Dermis microvascular lymphatic vessel endothelial cell (primary cell): ENCODE measurements at regions not wholly inside any gene's neighbourhood (a gene's known extent, or its start where the extent isn't known, plus 50 kb on each side); places are given as distances from the start of the nearest gene placed in this dataset.

Experiments used
- DNase-seq, 2 donors: peaks; one replicate each; pipeline versions ENCODE4 v3.0.0 to v3.0.0-alpha.2; 2010; ENCODE audit warnings: low read depth in 2 of 2

DNA sequence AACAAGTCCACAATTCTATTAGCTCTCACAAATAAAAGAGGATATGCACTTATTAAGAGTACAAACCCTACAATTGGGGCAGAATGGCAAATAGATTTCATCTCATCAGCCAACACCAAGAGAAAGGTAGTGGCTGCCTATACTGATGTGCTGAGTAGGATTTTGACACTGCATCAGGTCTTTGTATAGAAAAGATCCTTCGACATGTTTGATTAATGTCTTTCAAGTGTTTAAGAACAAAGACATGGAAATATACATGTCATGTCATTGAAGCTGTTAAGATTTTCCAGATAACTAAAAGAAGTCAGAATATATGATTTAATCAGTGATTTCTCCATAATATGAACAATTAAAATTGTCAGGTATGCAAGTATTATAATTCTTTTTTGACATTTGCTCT is 238.7 kb upstream of the GRAMD2B start:
- DNase-seq = no peak

DNA sequence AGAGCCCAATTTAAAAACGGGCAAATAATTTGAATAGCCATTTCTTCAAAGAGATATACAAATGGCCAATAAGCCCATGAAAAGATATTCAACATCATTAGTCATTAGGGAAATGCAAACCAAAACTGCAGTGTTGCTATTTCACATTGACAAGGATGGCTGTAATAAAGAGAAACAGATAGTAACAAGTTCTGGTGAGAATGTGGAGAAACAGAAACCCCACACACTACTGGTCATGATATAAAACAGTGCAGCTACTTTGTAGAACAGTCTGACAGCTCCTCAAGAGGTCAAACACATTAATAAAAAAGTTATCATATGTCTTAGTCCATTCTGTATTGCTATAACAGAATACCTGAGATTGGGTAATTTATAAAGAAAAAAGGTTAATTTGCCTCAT is 237.0 kb upstream of the GRAMD2B start:
- DNase-seq = no peak

DNA sequence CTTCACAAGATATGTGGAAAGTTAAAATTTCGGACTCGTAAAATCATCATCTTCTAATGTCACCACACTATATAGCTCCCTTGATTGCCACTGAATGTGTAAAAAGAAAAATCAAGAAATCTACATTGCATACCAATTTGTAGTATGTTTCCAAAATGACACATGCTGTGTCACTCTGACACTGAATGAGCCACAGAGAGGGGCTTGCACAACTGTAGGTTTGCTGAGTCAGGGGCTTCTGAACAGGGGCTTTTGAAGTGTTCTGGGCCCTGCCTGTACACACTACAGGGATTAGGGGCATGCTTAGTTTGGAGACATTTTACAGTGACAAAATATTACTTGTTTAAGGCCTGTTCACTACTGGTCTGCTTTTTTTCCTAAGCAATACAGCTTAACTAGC is 234.4 kb upstream of the GRAMD2B start:
- DNase-seq = no peak

- DNase-seq = no peak
These were observed 234.0 kb upstream of the GRAMD2B start for GRCh38 chr5:126189231-126189630.

GRCh38 chr5:126189862-126190261 is 233.3 kb upstream of the GRAMD2B start:
- no peak for DNase-seq

GRCh38 chr5:126192226-126192625 is 231.0 kb upstream of the GRAMD2B start:
- no peak for DNase-seq

- DNase-seq = no peak
These were observed 227.7 kb upstream of the GRAMD2B start for GRCh38 chr5:126195410-126196100.

GRCh38 chr5:126198531-126198930 is 224.7 kb upstream of the GRAMD2B start:
- DNase-seq = no peak

DNA sequence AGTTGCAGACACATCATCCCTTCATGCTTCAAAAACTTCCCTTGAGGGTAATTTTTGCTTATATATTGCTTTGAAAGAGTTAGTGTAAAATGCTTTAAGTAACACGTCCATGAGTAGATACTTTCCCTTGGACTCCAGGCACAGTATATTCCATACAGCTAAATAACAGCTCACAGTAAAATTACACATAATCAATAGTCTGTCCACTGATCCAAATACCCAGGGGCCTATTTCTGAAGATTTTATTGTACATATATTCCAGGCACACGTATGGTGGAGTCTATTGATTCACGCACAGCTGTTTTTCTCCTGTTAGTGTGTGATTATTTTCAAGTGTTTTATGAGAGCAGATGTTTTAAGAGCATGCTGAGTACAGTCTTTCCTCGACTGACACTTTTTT is 223.7 kb upstream of the GRAMD2B start:
- DNase-seq = no peak

DNA sequence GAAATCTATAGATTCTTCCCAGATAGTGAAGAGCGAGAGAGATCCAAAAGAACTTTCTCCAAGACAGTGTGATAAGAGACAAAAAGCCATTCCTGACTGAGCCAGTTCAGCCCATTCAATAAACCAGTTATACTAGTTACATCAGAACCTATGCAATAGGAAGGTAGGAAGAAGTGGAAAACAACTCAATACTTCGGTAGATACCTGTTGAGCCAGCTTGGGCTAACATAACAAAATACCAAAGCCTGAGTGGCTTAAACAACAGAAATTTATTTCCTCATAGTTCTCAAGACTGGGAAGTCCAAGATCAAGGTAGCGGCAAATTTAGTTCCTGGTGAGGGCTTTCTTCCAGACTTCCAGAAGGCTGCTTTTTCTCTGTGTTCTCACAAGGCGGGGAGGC is 214.5 kb upstream of the GRAMD2B start:
- DNase-seq = no peak

DNA sequence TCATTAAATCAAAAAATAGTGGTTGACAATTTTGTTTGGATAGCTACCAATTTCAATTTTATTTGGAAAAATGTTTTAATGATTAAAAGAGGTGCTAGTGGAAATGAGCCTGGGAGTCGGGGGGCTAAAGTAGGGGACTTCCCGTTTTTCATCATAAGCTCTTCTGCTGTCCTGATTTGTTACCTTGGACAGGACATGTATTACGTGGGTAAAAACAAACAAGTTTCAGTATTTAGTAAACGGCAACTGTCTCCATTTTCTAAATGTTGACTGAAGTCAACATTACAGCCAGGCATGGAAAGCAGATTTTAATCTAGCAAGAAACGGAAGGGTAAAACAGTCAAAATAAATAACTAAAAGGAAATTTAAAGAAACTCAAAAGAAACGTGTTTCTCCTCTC is 212.3 kb upstream of the GRAMD2B start:
- DNase-seq = no peak

DNA sequence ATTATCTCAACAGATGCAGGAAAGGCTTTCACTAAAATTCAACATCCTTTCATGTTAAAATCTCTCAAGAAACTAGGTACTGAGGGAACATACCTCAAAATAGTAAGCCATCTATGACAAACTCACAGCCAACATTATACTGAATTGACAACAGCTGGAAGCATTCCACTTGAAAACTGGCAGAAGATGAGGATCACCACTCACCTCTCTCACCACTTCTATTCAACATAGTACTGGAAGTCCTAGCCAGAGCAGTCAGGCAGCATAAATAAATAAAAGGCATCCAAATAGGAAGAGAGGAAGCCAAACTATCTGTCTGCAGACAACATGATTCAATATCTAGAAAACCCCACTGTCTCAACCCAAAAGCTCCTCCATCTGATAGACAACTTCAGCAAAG is 203.6 kb upstream of the GRAMD2B start:
- DNase-seq = no peak

GRCh38 chr5:126220725-126221124 is 202.5 kb upstream of the GRAMD2B start:
- no peak for DNase-seq

DNA sequence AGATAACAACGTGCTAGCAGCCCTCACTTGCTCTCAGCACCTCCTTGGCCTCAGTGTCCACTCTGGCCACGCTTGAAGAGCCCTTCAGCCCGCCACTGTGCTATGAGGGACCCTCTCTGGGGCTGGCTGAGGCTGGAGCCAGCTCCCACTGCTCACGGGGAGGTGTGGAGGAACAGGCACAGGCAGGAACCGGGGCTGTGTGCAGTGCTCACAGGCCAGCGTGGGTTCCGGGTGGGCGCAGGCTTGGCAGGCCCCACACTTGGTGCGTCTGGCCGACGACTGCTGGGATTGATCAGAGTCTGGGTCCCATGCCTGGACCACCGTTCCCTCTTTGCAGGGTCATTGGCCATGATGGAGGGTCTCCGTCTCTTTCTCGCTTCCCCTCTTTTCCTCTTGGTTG is 194.3 kb upstream of the GRAMD2B start:
- DNase-seq = no peak

DNA sequence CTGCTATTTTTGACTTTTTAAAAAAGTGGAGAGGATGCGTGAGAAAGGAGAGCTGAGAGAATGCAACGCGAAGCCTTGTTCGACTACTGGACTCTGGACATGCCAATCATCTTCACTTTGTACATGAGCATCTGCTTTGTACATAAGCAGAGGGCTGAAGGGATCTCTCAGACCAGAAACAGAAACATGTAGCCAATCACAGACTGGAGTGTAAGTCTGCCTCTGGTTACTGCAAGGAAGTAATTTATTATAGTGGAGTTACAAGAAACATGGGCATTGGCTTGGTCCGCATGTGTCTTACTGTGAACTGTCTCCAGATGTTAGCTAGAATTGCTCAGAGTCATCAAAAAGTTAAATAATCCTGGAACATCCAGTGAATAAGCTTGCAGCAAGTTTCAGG is 190.0 kb upstream of the GRAMD2B start:
- no peak for DNase-seq

GRCh38 chr5:126234563-126235195 is 188.5 kb upstream of the GRAMD2B start:
- DNase-seq = peak; percentile 2 to 7

DNA sequence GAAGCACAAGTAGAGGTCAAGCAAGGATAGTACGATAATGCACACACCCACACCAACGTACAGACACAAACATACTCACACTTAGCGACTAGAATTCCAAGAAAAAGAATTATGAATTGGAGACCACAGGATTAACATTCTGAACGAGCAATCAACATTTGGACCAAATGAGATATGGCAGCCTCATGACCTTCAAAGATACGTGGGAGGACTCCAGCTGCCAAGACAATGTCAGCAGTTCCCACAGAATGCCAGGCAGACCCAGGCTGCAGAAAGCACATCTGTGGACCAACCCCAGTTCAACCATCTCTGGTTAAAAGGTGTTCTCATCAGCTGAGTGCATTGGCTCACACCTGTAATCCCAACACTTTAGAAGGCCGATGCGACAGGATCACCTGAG is 187.6 kb upstream of the GRAMD2B start:
- DNase-seq = no peak

DNA sequence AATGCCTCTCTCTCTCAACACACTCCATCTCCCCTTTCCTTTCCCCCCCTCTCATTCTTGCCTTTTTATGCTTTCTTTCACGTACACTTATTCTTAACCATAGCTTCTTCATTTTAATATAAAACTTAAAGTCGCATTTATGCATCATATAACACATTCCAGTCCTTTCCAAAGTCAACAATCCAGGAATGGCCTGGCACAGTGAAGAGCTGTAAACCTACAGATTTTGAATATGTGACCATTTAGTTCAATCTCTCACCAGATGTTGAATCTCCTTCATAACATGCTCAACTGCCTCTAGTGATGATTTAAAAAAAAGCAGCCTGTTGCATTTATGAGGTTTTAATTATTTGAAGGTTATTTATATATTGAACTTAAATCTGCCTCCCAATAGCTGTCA is 186.2 kb upstream of the GRAMD2B start:
- no peak for DNase-seq

DNA sequence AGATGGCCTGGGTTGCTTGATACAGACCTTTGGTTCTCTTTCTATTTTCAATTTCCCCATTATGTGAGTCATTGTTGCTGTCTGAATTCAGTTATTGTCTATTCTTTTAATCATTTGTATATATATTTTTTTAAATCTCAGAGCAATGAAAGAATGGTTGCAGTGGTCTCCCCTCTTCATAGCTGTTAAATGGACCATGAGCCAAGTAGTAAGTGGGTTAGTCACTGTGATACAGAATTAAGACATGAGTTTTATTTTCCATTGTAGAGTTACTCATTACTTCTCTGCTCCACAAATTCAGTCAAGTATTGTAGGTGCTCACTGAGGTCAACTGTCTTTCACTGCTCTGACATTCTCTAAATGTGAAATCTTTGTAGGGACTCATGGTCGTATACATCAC is 174.6 kb upstream of the GRAMD2B start:
- DNase-seq = no peak

- no peak for DNase-seq
These were observed 172.2 kb upstream of the GRAMD2B start for GRCh38 chr5:126251024-126251423.

GRCh38 chr5:126253406-126253805 is 169.8 kb upstream of the GRAMD2B start:
- no peak for DNase-seq

- no peak for DNase-seq
These were observed 159.5 kb upstream of the GRAMD2B start for GRCh38 chr5:126263591-126264184.

DNA sequence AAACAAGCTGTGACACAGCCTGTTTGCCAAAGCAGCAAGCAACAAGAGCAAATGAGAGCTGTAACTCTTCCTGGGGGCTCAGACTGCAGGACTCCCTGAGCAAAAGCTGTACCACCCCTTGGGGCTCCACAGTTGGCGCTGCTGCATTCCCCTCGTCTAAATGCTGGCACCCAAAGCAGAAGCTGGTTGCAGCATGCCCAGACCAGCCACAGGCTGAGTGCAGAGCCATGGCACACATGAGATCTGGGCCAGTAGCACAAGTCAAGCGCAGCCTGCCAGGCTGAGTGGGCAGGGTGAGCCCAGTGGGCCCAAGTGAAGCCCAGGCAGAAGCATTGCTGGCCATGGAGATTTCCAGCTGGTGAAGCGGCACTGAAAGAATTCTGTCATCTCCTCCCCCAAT is 157.3 kb upstream of the GRAMD2B start:
- no peak for DNase-seq
